Activated T-helper 1 cell treated with anti-CD3 and anti-CD28 coated beads, Interleukin-12 subunit alpha, Interleukin-12 subunit beta, Interleukin-2, Interleukin-4 antibody, amounts not matched to agents 30 ng/mL and 10 ng/mL and 1 ng/mL, durations not matched to agents 14 hours and 24 hours and 36 hours (primary cell): ENCODE measurements at regions not wholly inside any gene's neighbourhood (a gene's known extent, or its start where the extent isn't known, plus 50 kb on each side); places are given as distances from the start of the nearest gene placed in this dataset.

Source experiments
- DNase-seq: peaks from one replicate; pipeline ENCODE4 v3.0.0; 2021; ENCODE audit warnings: low spot score
- H3K27ac Mint-ChIP-seq: one replicate; pipeline ENCODE4 v1.8.0; 2021; ENCODE audit warnings: mild to moderate bottlenecking, mixed read lengths
- H3K27me3 Mint-ChIP-seq: one replicate; pipeline ENCODE4 v1.8.0; 2022; ENCODE audit warnings: mild to moderate bottlenecking, moderate library complexity, mixed read lengths; ENCODE audit not compliant: insufficient read depth
- H3K36me3 Mint-ChIP-seq: one replicate; pipeline ENCODE4 v1.8.0; 2021; ENCODE audit warnings: low read depth, mixed read lengths
- H3K4me1 Mint-ChIP-seq: one replicate; pipeline ENCODE4 v1.8.0; 2021; ENCODE audit warnings: low read depth, mixed read lengths
- H3K4me3 Mint-ChIP-seq: one replicate; pipeline ENCODE4 v1.8.0; 2021; ENCODE audit warnings: mild to moderate bottlenecking, moderate library complexity, mixed read lengths
- H3K9me3 Mint-ChIP-seq: one replicate; pipeline ENCODE4 v1.8.0; 2021; ENCODE audit warnings: mixed read lengths
- intact Hi-C: fragments of 100-400 bp; cut with micrococcal nuclease; formaldehyde crosslinking; loops from one replicate; pipeline ENCODE4 v1.15.1; 2024

GRCh38 chr7:153002572-153002971 is 243.0 kb downstream of the ACTR3B start:
- no peaks in the 10 kb centered on the region for H3K4me1 Mint-ChIP-seq
- intact Hi-C loops = no loop called here
- H3K27ac Mint-ChIP-seq = no peak overlapping the region
- H3K36me3 Mint-ChIP-seq = no peaks in the 10 kb centered on the region
- no peak overlapping the region for H3K4me3 Mint-ChIP-seq
- peaks cover 21% of the 10 kb centered on the region for H3K9me3 Mint-ChIP-seq
- H3K27me3 Mint-ChIP-seq = no peaks in the 10 kb centered on the region
- no peak for DNase-seq

GRCh38 chr7:153004341-153004740 is 244.8 kb downstream of the ACTR3B start:
- no peak for DNase-seq
- Mint-ChIP-seq H3K4me1 (no peaks in the 10 kb centered on the region), H3K36me3 (no peaks in the 10 kb centered on the region), H3K4me3 (no peak overlapping the region), H3K27me3 (no peaks in the 10 kb centered on the region), H3K9me3 (peaks cover 21% of the 10 kb centered on the region), H3K27ac (no peak overlapping the region)
- intact Hi-C loops = no loop called here

GRCh38 chr7:153005750-153006435 is 246.3 kb downstream of the ACTR3B start:
- no peaks in the 10 kb centered on the region for H3K27me3 Mint-ChIP-seq
- DNase-seq = no peak

GRCh38 chr7:153006452-153006851 is 246.9 kb downstream of the ACTR3B start:
- H3K4me1 Mint-ChIP-seq = no peaks in the 10 kb centered on the region
- H3K9me3 Mint-ChIP-seq = peaks cover 8% of the 10 kb centered on the region
- H3K36me3 Mint-ChIP-seq = no peaks in the 10 kb centered on the region
- intact Hi-C loops = no loop called here
- no peak overlapping the region for H3K4me3 Mint-ChIP-seq
- H3K27ac Mint-ChIP-seq = no peak overlapping the region
- H3K27me3 Mint-ChIP-seq = no peaks in the 10 kb centered on the region
- no peak for DNase-seq

More at GRCh38 chr7:153005750-153006435, 246.3 kb downstream of the ACTR3B start:
- Mint-ChIP-seq H3K36me3 (no peaks in the 10 kb centered on the region), H3K27ac (no peak overlapping the region), H3K4me3 (no peak overlapping the region), H3K9me3 (peaks cover 13% of the 10 kb centered on the region), H3K4me1 (no peaks in the 10 kb centered on the region)
- intact Hi-C loops = no loop called here

- intact Hi-C loops = no loop called here
- H3K4me3 Mint-ChIP-seq = no peak overlapping the region
Measured at GRCh38 chr7:153006911-153007310, 247.4 kb downstream of the ACTR3B start.

GRCh38 chr7:153010416-153010815 is 250.9 kb downstream of the ACTR3B start:
- H3K4me1 Mint-ChIP-seq = no peaks in the 10 kb centered on the region

More at GRCh38 chr7:153006911-153007310, 247.4 kb downstream of the ACTR3B start:
- DNase-seq = no peak
- no peaks in the 10 kb centered on the region for H3K36me3 Mint-ChIP-seq
- no peak overlapping the region for H3K27ac Mint-ChIP-seq
- H3K4me1 Mint-ChIP-seq = no peaks in the 10 kb centered on the region
- peaks cover 3% of the 10 kb centered on the region for H3K9me3 Mint-ChIP-seq
- no peaks in the 10 kb centered on the region for H3K27me3 Mint-ChIP-seq

GRCh38 chr7:153012203-153012602 is 252.7 kb downstream of the ACTR3B start:
- Mint-ChIP-seq H3K4me1 (no peaks in the 10 kb centered on the region), H3K9me3 (peaks cover 4% of the 10 kb centered on the region), H3K36me3 (no peaks in the 10 kb centered on the region), H3K27me3 (no peaks in the 10 kb centered on the region), H3K4me3 (no peak overlapping the region), H3K27ac (no peak overlapping the region)
- no peak for DNase-seq
- intact Hi-C loops = no loop called here

More at GRCh38 chr7:153010416-153010815, 250.9 kb downstream of the ACTR3B start:
- DNase-seq = no peak
- Mint-ChIP-seq H3K27me3 (no peaks in the 10 kb centered on the region), H3K9me3 (peaks cover 4% of the 10 kb centered on the region), H3K27ac (no peak overlapping the region), H3K4me3 (no peak overlapping the region), H3K36me3 (no peaks in the 10 kb centered on the region)
- intact Hi-C loops = no loop called here

- Mint-ChIP-seq H3K4me3 (no peak overlapping the region), H3K27ac (no peak overlapping the region), H3K27me3 (no peaks in the 10 kb centered on the region), H3K4me1 (no peaks in the 10 kb centered on the region), H3K9me3 (peaks cover 4% of the 10 kb centered on the region), H3K36me3 (no peaks in the 10 kb centered on the region)
- DNase-seq = no peak
- intact Hi-C loops = no loop called here
Measured at GRCh38 chr7:153017223-153017622, 257.7 kb downstream of the ACTR3B start.

GRCh38 chr7:153021542-153021941 is 262.0 kb downstream of the ACTR3B start:
- DNase-seq = no peak
- Mint-ChIP-seq H3K36me3 (no peaks in the 10 kb centered on the region), H3K4me3 (no peak overlapping the region), H3K27ac (no peak overlapping the region), H3K27me3 (no peaks in the 10 kb centered on the region), H3K4me1 (no peaks in the 10 kb centered on the region), H3K9me3 (no peaks in the 10 kb centered on the region)
- intact Hi-C loops = no loop called here

- no peaks in the 10 kb centered on the region for H3K9me3 Mint-ChIP-seq
- H3K4me3 Mint-ChIP-seq = no peak overlapping the region
- no peaks in the 10 kb centered on the region for H3K27me3 Mint-ChIP-seq
- no peak overlapping the region for H3K27ac Mint-ChIP-seq
- intact Hi-C loops = no loop called here
- no peaks in the 10 kb centered on the region for H3K36me3 Mint-ChIP-seq
- no peak for DNase-seq
- H3K4me1 Mint-ChIP-seq = no peaks in the 10 kb centered on the region
Measured at GRCh38 chr7:153022475-153023193, 263.1 kb downstream of the ACTR3B start.

GRCh38 chr7:153023194-153023592 is 263.6 kb downstream of the ACTR3B start:
- Mint-ChIP-seq H3K4me3 (no peak overlapping the region), H3K9me3 (no peaks in the 10 kb centered on the region), H3K27me3 (no peaks in the 10 kb centered on the region), H3K27ac (no peak overlapping the region), H3K36me3 (no peaks in the 10 kb centered on the region), H3K4me1 (no peaks in the 10 kb centered on the region)
- DNase-seq = no peak
- intact Hi-C loops = no loop called here

GRCh38 chr7:153027210-153027609 is 267.7 kb downstream of the ACTR3B start:
- DNase-seq = no peak
- Mint-ChIP-seq H3K27me3 (peaks cover 2% of the 10 kb centered on the region), H3K27ac (no peak overlapping the region), H3K36me3 (no peaks in the 10 kb centered on the region), H3K4me3 (no peak overlapping the region), H3K9me3 (no peaks in the 10 kb centered on the region), H3K4me1 (no peaks in the 10 kb centered on the region)
- intact Hi-C loops = no loop called here

GRCh38 chr7:153027904-153028303 is 268.4 kb downstream of the ACTR3B start:
- H3K36me3 Mint-ChIP-seq = no peaks in the 10 kb centered on the region
- no peaks in the 10 kb centered on the region for H3K4me1 Mint-ChIP-seq
- no peak overlapping the region for H3K27ac Mint-ChIP-seq
- DNase-seq = no peak
- H3K27me3 Mint-ChIP-seq = peaks cover 2% of the 10 kb centered on the region
- H3K9me3 Mint-ChIP-seq = no peaks in the 10 kb centered on the region
- intact Hi-C loops = no loop called here
- H3K4me3 Mint-ChIP-seq = no peak overlapping the region
